Glutamatergic neuron (in vitro differentiated cells): ENCODE measurements at regions not wholly inside any gene's neighbourhood (a gene's known extent, or its start where the extent isn't known, plus 50 kb on each side); places are given as distances from the start of the nearest gene placed in this dataset.

ENCODE experiments used
- DNase-seq: peaks from one replicate; pipeline ENCODE4 v3.0.0; 2022
- H3K27ac Mint-ChIP-seq: one replicate; pipeline ENCODE4 v1.8.0; 2020; ENCODE audit warnings: mild to moderate bottlenecking, mixed read lengths, inconsistent platforms; ENCODE audit not compliant: unreplicated experiment
- H3K27me3 Mint-ChIP-seq: one replicate; pipeline ENCODE4 v1.8.0; 2020; ENCODE audit warnings: mild to moderate bottlenecking, moderate library complexity, mixed read lengths, inconsistent platforms; ENCODE audit not compliant: unreplicated experiment
- H3K36me3 Mint-ChIP-seq: one replicate; pipeline ENCODE4 v1.8.0; 2020; ENCODE audit warnings: mild to moderate bottlenecking, mixed read lengths, inconsistent platforms; ENCODE audit not compliant: unreplicated experiment
- H3K4me1 Mint-ChIP-seq: one replicate; pipeline ENCODE4 v1.8.0; 2020; ENCODE audit warnings: mild to moderate bottlenecking, low read depth, mixed read lengths, inconsistent platforms; ENCODE audit not compliant: unreplicated experiment
- H3K4me3 Mint-ChIP-seq: one replicate; pipeline ENCODE4 v1.8.0; 2020; ENCODE audit warnings: mild to moderate bottlenecking, mixed read lengths, inconsistent platforms; ENCODE audit not compliant: unreplicated experiment
- H3K9me3 Mint-ChIP-seq: one replicate; pipeline ENCODE4 v1.8.0; 2020; ENCODE audit warnings: mild to moderate bottlenecking, moderate library complexity, mixed read lengths, inconsistent platforms; ENCODE audit not compliant: unreplicated experiment
- CTCF ChIP-seq: fragments of 200-600 bp; sonication (generic); IDR thresholded peaks from one replicate; pipeline ENCODE4 v1.5.0; 2021; ENCODE audit not compliant: partially characterized antibody, unreplicated experiment

GRCh38 chr5:108649106-108649505 lies 98.6 kb upstream of the FER start:
- no peak for TF ChIP-seq CTCF
- Mint-ChIP-seq H3K27me3 (peaks cover 3% of the 10 kb centered on the region), H3K9me3 (peaks cover 20% of the 10 kb centered on the region), H3K27ac (no peak overlapping the region), H3K4me3 (peak overlapping the region; percentile 8), H3K36me3 (peaks cover 19% of the 10 kb centered on the region), H3K4me1 (peaks cover 9% of the 10 kb centered on the region)
- no peak for DNase-seq

GRCh38 chr5:108642170-108642906 lies 105.4 kb upstream of the FER start:
- H3K27me3 Mint-ChIP-seq, result peaks cover 5% of the 10 kb centered on the region
- H3K36me3 Mint-ChIP-seq, result peaks cover 9% of the 10 kb centered on the region
- H3K4me3 Mint-ChIP-seq, result peak overlapping the region; percentile 37
- peaks cover 17% of the 10 kb centered on the region for H3K9me3 Mint-ChIP-seq
- no peak overlapping the region for H3K27ac Mint-ChIP-seq
- DNase-seq, result peak; percentile 68
- peak; percentile 73 for TF ChIP-seq CTCF
- H3K4me1 Mint-ChIP-seq, result peaks cover 22% of the 10 kb centered on the region

- Mint-ChIP-seq H3K27ac (no peak overlapping the region), H3K4me3 (no peak overlapping the region), H3K4me1 (peaks cover 22% of the 10 kb centered on the region), H3K36me3 (peaks cover 1% of the 10 kb centered on the region), H3K9me3 (peaks cover 12% of the 10 kb centered on the region), H3K27me3 (peaks cover 2% of the 10 kb centered on the region)
- DNase-seq, result no peak
- TF ChIP-seq CTCF, result no peak
Observed at GRCh38 chr5:108641596-108641995, 106.1 kb upstream of the FER start.

- H3K27me3 Mint-ChIP-seq, result peaks cover 2% of the 10 kb centered on the region
- no peak for TF ChIP-seq CTCF
- DNase-seq, result no peak
- no peak overlapping the region for H3K4me3 Mint-ChIP-seq
- peaks cover 5% of the 10 kb centered on the region for H3K9me3 Mint-ChIP-seq
- no peaks in the 10 kb centered on the region for H3K36me3 Mint-ChIP-seq
- peaks cover 15% of the 10 kb centered on the region for H3K4me1 Mint-ChIP-seq
- H3K27ac Mint-ChIP-seq, result no peak overlapping the region
Observed at GRCh38 chr5:108639366-108639765, 108.3 kb upstream of the FER start.

GRCh38 chr5:108638021-108638420 lies 109.7 kb upstream of the FER start:
- no peak for TF ChIP-seq CTCF
- no peak overlapping the region for H3K4me3 Mint-ChIP-seq
- no peak for DNase-seq
- H3K9me3 Mint-ChIP-seq, result no peaks in the 10 kb centered on the region
- peaks cover 2% of the 10 kb centered on the region for H3K27me3 Mint-ChIP-seq
- H3K4me1 Mint-ChIP-seq, result peaks cover 11% of the 10 kb centered on the region
- H3K27ac Mint-ChIP-seq, result no peak overlapping the region
- peaks cover 5% of the 10 kb centered on the region for H3K36me3 Mint-ChIP-seq
